Stomach (tissue), 8 donors: ENCODE measurements at regions not wholly inside any gene's neighbourhood (a gene's known extent, or its start where the extent isn't known, plus 50 kb on each side); places are given as distances from the start of the nearest gene placed in this dataset.

ENCODE experiments used
- DNase-seq, 2 donors: peaks; one replicate each; pipeline versions ENCODE4 v3.0.0 to v3.0.0-alpha.2; 2013 to 2019
- H3K27ac ChIP-seq, 5 donors: fragments of 200-600 bp in 4 of 5; sonication (generic) in 4 of 5; one replicate each; pipeline ENCODE4 v1.5.1; 2013 to 2019; ENCODE audit warnings: mild to moderate bottlenecking in 1 of 5, moderate library complexity in 1 of 5
- H3K27me3 ChIP-seq, 3 donors: fragments of 200-600 bp; sonication (generic); one replicate each; pipeline ENCODE4 v1.5.1; 2017 to 2019; ENCODE audit warnings: mixed run types in 1 of 3
- H3K36me3 ChIP-seq, 4 donors: fragments of 200-600 bp; sonication (generic); 1 replicate in 3 of 4; 2 replicates in 1 of 4; pipeline ENCODE4 v1.5.1; 2016 to 2019
- H3K4me1 ChIP-seq, 4 donors: fragments of 200-600 bp; sonication (generic); one replicate each; pipeline ENCODE4 v1.5.1; 2016 to 2019
- H3K4me3 ChIP-seq, 4 donors: fragments of 200-600 bp; sonication (generic) in 3 of 4; one replicate each; pipeline ENCODE4 v1.5.1; 2016 to 2019; ENCODE audit warnings: mild to moderate bottlenecking in 1 of 4
- H3K9me3 ChIP-seq, 4 donors: fragments of 200-600 bp; sonication (generic); one replicate each; pipeline ENCODE4 v1.5.1; 2016 to 2019
- CTCF ChIP-seq, 7 experiments: fragments of 450-650 bp in 4 of 7; fragments of 200-600 bp in 3 of 7; sonication (generic) in 3 of 7; IDR thresholded peaks; one replicate each; pipeline ENCODE4 v1.5.1; 2016 to 2019; ENCODE audit warnings: antibody characterized with exemption in 7 of 7, control low read depth in 2 of 7, mild to moderate bottlenecking in 1 of 7
- EP300 ChIP-seq: sonication (generic); formaldehyde crosslinking; IDR thresholded peaks from one replicate; pipeline ENCODE4 v1.6.1; 2017; ENCODE audit warnings: antibody characterized with exemption
- POLR2A ChIP-seq, 4 donors: fragments of 450-650 bp; IDR thresholded peaks; one replicate each; pipeline ENCODE4 v1.6.1; 2016; ENCODE audit warnings: antibody characterized with exemption in 4 of 4, control low read depth in 2 of 4, mild to moderate bottlenecking in 1 of 4, moderate library complexity in 1 of 4
- POLR2AphosphoS5 ChIP-seq, 3 donors: sonication (generic); formaldehyde crosslinking; IDR thresholded peaks; one replicate each; pipeline ENCODE4 v1.6.1; 2016; ENCODE audit warnings: antibody characterized with exemption in 3 of 3
- WGBS, 5 donors: extraction: QIAGEN DNeasy Blood & Tissue Kit in 3 of 5; methylation state at CpG; one replicate each; pipeline versions ENCODE4 v1.1.5 to v1.1.7; 2013 to 2018; 5-methylcytosine and 5-hydroxymethylcytosine counted together
- intact Hi-C: fragments of 100-400 bp; cut with DNase I; formaldehyde crosslinking; loops from one replicate; pipeline ENCODE4 v1.15.1; 2023; ENCODE audit warnings: low total_unique reads
- donor health status: healthy with polysubstance abuse.
- donor health status: Bipolar disorder and iron deficiency.
- donor health status: healthy.

- peaks cover 0 to 12% (median 5%) of the 10 kb centered on the region in 4 donors for H3K9me3 ChIP-seq
- no peak overlapping the region for H3K27ac ChIP-seq
- TF ChIP-seq POLR2A (IDR thresholded peaks at IDR 0.05) (no peak), CTCF (IDR thresholded peaks at IDR 0.05) (no peak), POLR2AphosphoS5 (IDR thresholded peaks at IDR 0.05) (no peak), EP300 (no peak)
- DNase-seq = no peak
- no peak overlapping the region for H3K4me3 ChIP-seq
- intact Hi-C loops = no loop called here
- WGBS, 5 donors = 82 to 89% (median 85%) methylated on average over 4 of the region's 4 CpGs
- H3K27me3 ChIP-seq = no peaks in the 10 kb centered on the region
- H3K4me1 ChIP-seq = no peaks in the 10 kb centered on the region
- H3K36me3 ChIP-seq = no peaks in the 10 kb centered on the region
These were observed 916.2 kb downstream of the METTL15 start for GRCh38 chr11:29024386-29024785.

GRCh38 chr11:29023761-29024160 lies 915.6 kb downstream of the METTL15 start:
- Histone ChIP-seq H3K4me3 (no peak overlapping the region), H3K36me3 (no peaks in the 10 kb centered on the region), H3K9me3 (peaks cover 0 to 6% (median 2%) of the 10 kb centered on the region in 4 donors), H3K27me3 (no peaks in the 10 kb centered on the region), H3K27ac (no peak overlapping the region), H3K4me1 (no peaks in the 10 kb centered on the region)
- intact Hi-C loops = no loop called here
- no peak for TF ChIP-seq EP300
- TF ChIP-seq POLR2A (IDR thresholded peaks at IDR 0.05) = no peak
- TF ChIP-seq CTCF (IDR thresholded peaks at IDR 0.05) = no peak
- TF ChIP-seq POLR2AphosphoS5 (IDR thresholded peaks at IDR 0.05) = no peak
- DNase-seq = no peak
- WGBS, 5 donors = 84 to 93% (median 88%) methylated on average over 1 of the region's 1 CpG

DNA sequence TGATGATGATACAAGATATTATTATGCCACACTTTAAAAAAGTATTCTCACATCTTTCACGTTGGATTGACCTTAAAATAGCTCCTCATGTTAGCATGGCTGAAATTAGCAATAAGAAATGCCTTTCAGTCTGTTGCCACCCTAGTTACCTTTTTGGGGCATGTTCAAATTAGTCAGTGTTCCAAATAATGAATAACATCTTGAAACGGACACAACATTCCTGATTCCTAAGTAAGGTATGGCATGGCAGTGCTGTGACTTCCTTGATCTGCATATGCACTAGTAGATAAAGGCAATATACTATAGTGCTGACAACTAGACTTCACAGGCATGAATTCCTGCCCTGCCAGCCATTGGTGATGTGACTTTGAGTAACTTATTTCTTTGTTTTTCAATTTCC lies 914.5 kb downstream of the METTL15 start:
- no peaks in the 10 kb centered on the region for H3K4me1 ChIP-seq
- 51 to 65% (median 60%) methylated on average over 2 of the region's 2 CpGs for WGBS, 5 donors
- intact Hi-C loops = no loop called here
- TF ChIP-seq CTCF (IDR thresholded peaks at IDR 0.05) (no peak), EP300 (no peak), POLR2A (IDR thresholded peaks at IDR 0.05) (no peak)
- no peak overlapping the region for H3K4me3 ChIP-seq
- no peak for DNase-seq
- no peaks in the 10 kb centered on the region for H3K36me3 ChIP-seq
- H3K27me3 ChIP-seq = no peaks in the 10 kb centered on the region
- H3K27ac ChIP-seq = no peak overlapping the region
- no peaks in the 10 kb centered on the region for H3K9me3 ChIP-seq

DNA sequence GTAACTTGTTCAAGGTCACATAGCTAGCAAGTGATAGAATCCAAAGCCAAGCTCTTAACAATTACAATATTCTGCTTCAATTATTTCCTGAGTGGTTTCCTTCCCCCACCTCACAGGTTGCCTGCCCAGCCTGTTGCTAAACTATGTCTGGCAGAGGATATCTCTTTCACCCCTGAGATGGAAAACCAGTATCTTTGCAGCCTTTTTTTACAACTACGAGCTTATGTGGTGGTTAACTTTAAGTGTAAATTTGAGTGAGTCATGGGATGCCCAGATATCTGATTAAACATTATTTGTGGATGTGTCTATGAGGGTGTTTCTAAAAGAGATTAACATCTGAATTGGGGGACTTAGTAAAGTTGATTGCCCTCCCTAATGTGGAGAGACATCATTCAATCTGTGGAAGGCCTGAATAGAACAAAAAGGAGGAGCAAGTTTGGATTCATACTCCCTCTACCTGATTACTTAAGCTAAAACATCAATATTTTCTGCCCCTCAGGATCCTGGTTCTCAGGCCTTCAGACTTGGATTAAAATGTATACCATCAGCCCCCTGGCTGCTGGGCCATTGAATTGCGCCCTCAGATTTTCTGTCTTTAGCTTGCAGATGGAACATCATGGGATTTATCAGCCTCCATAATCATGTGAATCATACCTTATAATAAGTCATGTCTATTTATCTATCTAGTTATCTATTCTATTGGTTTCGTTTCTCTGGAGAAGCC lies 911.9 kb downstream of the METTL15 start:
- WGBS, 5 donors = 56 to 78% (median 65%) methylated on average over 3 of the region's 3 CpGs
- Histone ChIP-seq H3K4me1 (no peaks in the 10 kb centered on the region), H3K27ac (no peak overlapping the region), H3K27me3 (no peaks in the 10 kb centered on the region), H3K9me3 (no peaks in the 10 kb centered on the region), H3K4me3 (no peak overlapping the region), H3K36me3 (no peaks in the 10 kb centered on the region)
- TF ChIP-seq CTCF (IDR thresholded peaks at IDR 0.05) (peak in 3 of 7 experiments; percentile 7 to 35 (median 12)), POLR2AphosphoS5 (IDR thresholded peaks at IDR 0.05) (no peak), EP300 (no peak)
- intact Hi-C loops = no loop called here
- DNase-seq = peak in 1 of 2 donors; percentile 14
